DND-41 (cell line): ENCODE measurements at regions not wholly inside any gene's neighbourhood (a gene's known extent, or its start where the extent isn't known, plus 50 kb on each side); places are given as distances from the start of the nearest gene placed in this dataset.

ENCODE experiments used
- ATAC-seq: fragments of 200-7000 bp; cut with Tn5 transposase; 3 replicates; pipeline ENCODE4 v1.9.1; 2021; ENCODE audit warnings: low read depth; ENCODE audit not compliant: insufficient read depth
- DNase-seq: peaks from one replicate; pipeline ENCODE4 v3.0.0-alpha.2; 2020
- H2AFZ ChIP-seq: 2 replicates; pipeline ENCODE4 v1.6.0; 2012; ENCODE audit warnings: low read depth, low read length
- H3K27ac ChIP-seq: 2 replicates; pipeline ENCODE4 v1.5.1; 2012; ENCODE audit warnings: low read length, inconsistent platforms
- H3K27me3 ChIP-seq: fragments of 200-600 bp; sonication (generic); 2 replicates; pipeline ENCODE4 v1.6.0; 2012; ENCODE audit warnings: low read length, mild to moderate bottlenecking, inconsistent platforms; ENCODE audit not compliant: insufficient read depth, poor library complexity
- H3K36me3 ChIP-seq: 2 replicates; pipeline ENCODE4 v1.5.1; 2012; ENCODE audit warnings: low read length, inconsistent platforms; ENCODE audit not compliant: insufficient read depth
- H3K4me1 ChIP-seq: 2 replicates; pipeline ENCODE4 v1.5.1; 2012; ENCODE audit warnings: mild to moderate bottlenecking, low read length; ENCODE audit not compliant: insufficient read depth
- H3K4me2 ChIP-seq: 2 replicates; pipeline ENCODE4 v1.6.0; 2012; ENCODE audit warnings: mild to moderate bottlenecking, moderate library complexity, low read length, inconsistent platforms; ENCODE audit not compliant: insufficient read depth
- H3K4me3 ChIP-seq, 2 experiments: fragments of 200-600 bp in 1 of 2; shearing (Covaris generic) in 1 of 2; 2 replicates each; pipeline ENCODE4 v1.5.1; 2012 to 2016; ENCODE audit warnings: inconsistent platforms in 2 of 2, low read length in 2 of 2, mild to moderate bottlenecking in 2 of 2, low read depth in 1 of 2, moderate library complexity in 1 of 2
- H3K79me2 ChIP-seq: 2 replicates; pipeline ENCODE4 v1.6.0; 2012; ENCODE audit warnings: low read length, inconsistent platforms; ENCODE audit not compliant: insufficient read depth
- H3K9ac ChIP-seq: 2 replicates; pipeline ENCODE4 v1.6.0; 2012; ENCODE audit warnings: low read depth, mild to moderate bottlenecking, inconsistent platforms, low read length, moderate library complexity
- H3K9me3 ChIP-seq: 2 replicates; pipeline ENCODE4 v1.5.1; 2012; ENCODE audit warnings: low read length, moderate library complexity, mild to moderate bottlenecking, inconsistent platforms; ENCODE audit not compliant: insufficient read depth, severe bottlenecking
- H4K20me1 ChIP-seq: 2 replicates; pipeline ENCODE4 v1.6.0; 2012; ENCODE audit warnings: low read length; ENCODE audit not compliant: insufficient read depth
- EZH2 ChIP-seq: IDR thresholded peaks from 3 replicates; pipeline ENCODE4 v1.6.1; 2012; ENCODE audit warnings: borderline replicate concordance, low read depth, mild to moderate bottlenecking, moderate library complexity, low read length, inconsistent platforms; ENCODE audit not compliant: severe bottlenecking
- TF ChIP-seq, protein P1 (sequence below): IDR thresholded peaks from 2 replicates; pipeline ENCODE4 v1.5.1; 2012; ENCODE audit warnings: borderline replicate concordance, low read length, moderate library complexity, mild to moderate bottlenecking; ENCODE audit not compliant: poor library complexity, severe bottlenecking; ENCODE audit errors: extremely low read depth

DNA sequence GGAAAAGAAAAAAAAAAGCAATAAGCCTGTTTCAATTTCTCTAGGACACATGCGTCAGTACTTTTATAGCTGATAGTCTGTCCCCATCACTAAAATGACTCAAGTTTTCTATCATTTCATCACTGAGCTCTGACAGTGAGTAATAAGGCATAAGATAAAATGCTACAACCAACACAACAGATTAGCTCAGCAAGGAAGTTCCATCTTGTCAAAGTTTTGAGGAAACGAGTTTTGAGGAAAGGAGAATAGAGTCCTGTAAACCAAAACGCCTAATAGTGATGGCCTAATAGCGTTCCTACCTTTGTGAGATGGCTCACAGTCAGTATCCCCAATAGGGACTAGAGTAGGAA is 145.1 kb downstream of the LACC1 start:
- no peak overlapping the region for H2AFZ ChIP-seq
- no peak for TF ChIP-seq EZH2
- TF ChIP-seq, protein P1, sequence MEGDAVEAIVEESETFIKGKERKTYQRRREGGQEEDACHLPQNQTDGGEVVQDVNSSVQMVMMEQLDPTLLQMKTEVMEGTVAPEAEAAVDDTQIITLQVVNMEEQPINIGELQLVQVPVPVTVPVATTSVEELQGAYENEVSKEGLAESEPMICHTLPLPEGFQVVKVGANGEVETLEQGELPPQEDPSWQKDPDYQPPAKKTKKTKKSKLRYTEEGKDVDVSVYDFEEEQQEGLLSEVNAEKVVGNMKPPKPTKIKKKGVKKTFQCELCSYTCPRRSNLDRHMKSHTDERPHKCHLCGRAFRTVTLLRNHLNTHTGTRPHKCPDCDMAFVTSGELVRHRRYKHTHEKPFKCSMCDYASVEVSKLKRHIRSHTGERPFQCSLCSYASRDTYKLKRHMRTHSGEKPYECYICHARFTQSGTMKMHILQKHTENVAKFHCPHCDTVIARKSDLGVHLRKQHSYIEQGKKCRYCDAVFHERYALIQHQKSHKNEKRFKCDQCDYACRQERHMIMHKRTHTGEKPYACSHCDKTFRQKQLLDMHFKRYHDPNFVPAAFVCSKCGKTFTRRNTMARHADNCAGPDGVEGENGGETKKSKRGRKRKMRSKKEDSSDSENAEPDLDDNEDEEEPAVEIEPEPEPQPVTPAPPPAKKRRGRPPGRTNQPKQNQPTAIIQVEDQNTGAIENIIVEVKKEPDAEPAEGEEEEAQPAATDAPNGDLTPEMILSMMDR, result no peak
- DNase-seq (no peak), ATAC-seq (no peak)
- H3K79me2 ChIP-seq, result no peaks in the 10 kb centered on the region
- no peaks in the 10 kb centered on the region for H4K20me1 ChIP-seq
- H3K4me1 ChIP-seq, result no peaks in the 10 kb centered on the region
- H3K27ac ChIP-seq, result no peak overlapping the region
- H3K27me3 ChIP-seq, result peaks cover 9% of the 10 kb centered on the region
- no peak overlapping the region for H3K4me3 ChIP-seq
- no peaks in the 10 kb centered on the region for H3K36me3 ChIP-seq
- H3K4me2 ChIP-seq, result no peak overlapping the region
- H3K9me3 ChIP-seq, result no peaks in the 10 kb centered on the region
- H3K9ac ChIP-seq, result no peak overlapping the region

DNA sequence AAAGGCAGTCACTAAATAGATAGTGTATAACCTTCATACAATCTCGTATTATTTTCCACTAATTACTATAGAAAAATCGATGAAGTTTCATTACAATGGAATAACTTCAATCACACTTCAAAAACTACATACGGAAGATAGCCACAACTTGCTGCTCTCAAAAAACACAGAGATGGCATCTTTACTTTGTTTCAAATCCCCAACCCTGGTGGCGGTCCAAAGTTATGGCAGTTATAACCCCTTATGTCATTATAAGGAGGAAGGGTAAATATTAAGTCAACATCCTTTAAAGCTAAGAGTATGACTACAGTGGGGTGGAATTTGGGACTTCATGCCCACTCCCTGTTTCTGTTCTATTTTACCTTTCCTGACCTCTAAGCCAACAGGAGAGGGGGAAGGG is 146.5 kb downstream of the LACC1 start:
- no peaks in the 10 kb centered on the region for H4K20me1 ChIP-seq
- no peaks in the 10 kb centered on the region for H3K79me2 ChIP-seq
- no peak for DNase-seq
- H3K9me3 ChIP-seq, result no peaks in the 10 kb centered on the region
- H3K4me3 ChIP-seq, result no peak overlapping the region
- ATAC-seq, result no peak
- H3K36me3 ChIP-seq, result no peaks in the 10 kb centered on the region
- no peak overlapping the region for H3K9ac ChIP-seq
- no peaks in the 10 kb centered on the region for H3K4me1 ChIP-seq
- no peak overlapping the region for H2AFZ ChIP-seq
- no peak overlapping the region for H3K27ac ChIP-seq
- H3K27me3 ChIP-seq, result peaks cover 9% of the 10 kb centered on the region
- TF ChIP-seq, protein P1, result peak; percentile 7
- TF ChIP-seq EZH2, result no peak
- H3K4me2 ChIP-seq, result no peak overlapping the region

DNA sequence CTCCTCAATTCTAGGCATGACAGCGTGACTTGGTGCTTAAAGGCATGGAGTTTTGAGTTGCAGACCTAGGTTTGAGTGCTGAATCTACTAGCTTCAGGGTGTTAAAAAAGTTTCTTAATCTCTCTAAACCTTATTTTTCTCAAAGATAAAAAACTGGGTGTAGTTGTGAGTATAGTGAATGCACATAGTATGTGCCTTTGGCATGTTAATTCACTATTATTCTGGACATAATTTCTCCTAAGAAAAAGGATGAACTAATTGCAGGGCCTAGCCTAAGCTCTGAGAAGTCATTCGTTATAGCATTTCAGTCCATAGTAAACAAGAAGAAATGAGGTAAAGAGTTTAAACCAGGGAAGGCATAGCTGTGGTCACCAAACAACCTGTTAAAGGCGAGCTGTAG is 149.0 kb downstream of the LACC1 start:
- Histone ChIP-seq H3K27ac (no peak overlapping the region), H3K4me2 (no peak overlapping the region), H3K4me1 (no peaks in the 10 kb centered on the region), H3K36me3 (no peaks in the 10 kb centered on the region), H3K27me3 (peaks cover 9% of the 10 kb centered on the region), H4K20me1 (no peaks in the 10 kb centered on the region), H3K79me2 (no peaks in the 10 kb centered on the region), H3K9me3 (no peaks in the 10 kb centered on the region), H2AFZ (no peak overlapping the region), H3K4me3 (no peak overlapping the region), H3K9ac (no peak overlapping the region)
- TF ChIP-seq EZH2, result no peak
- TF ChIP-seq, protein P1, result no peak
- ATAC-seq (no peak), DNase-seq (no peak)

DNA sequence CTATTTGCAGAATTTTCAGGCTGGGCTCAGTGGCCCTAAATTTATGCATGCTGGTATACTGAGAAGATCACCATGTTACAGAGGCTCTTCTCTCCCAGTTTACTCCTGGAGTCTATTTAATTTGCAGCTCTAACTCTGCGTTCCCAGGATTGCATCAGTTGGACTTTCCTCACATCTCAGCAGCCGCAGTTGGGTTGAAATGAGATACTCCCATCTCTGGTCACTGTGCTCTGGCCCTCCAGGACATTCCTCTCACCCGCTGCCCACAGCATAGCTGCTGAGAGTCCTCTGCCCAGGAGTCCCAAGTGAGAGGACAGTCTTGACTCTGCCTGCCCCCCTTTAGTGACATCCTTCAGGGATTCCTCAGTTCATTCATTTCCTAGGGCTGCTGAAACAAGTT is 150.9 kb downstream of the LACC1 start:
- TF ChIP-seq, protein P1, result no peak
- TF ChIP-seq EZH2, result no peak
- Histone ChIP-seq H3K79me2 (no peaks in the 10 kb centered on the region), H3K9me3 (no peaks in the 10 kb centered on the region), H3K4me3 (no peak overlapping the region), H3K4me2 (no peak overlapping the region), H3K27me3 (peaks cover 9% of the 10 kb centered on the region), H3K27ac (no peak overlapping the region), H3K36me3 (no peaks in the 10 kb centered on the region), H2AFZ (no peak overlapping the region), H3K4me1 (no peaks in the 10 kb centered on the region), H4K20me1 (no peaks in the 10 kb centered on the region), H3K9ac (no peak overlapping the region)
- no peak for ATAC-seq
- no peak for DNase-seq
